Tibial nerve (tissue), 4 donors: ENCODE measurements at regions not wholly inside any gene's neighbourhood (a gene's known extent, or its start where the extent isn't known, plus 50 kb on each side); places are given as distances from the start of the nearest gene placed in this dataset.

Source experiments
- DNase-seq, 2 donors: peaks; one replicate each; pipeline ENCODE4 v3.0.0-alpha.2; 2019; ENCODE audit warnings: low spot score in 2 of 2
- H3K27ac ChIP-seq, 4 donors: fragments of 200-600 bp; sonication (generic) in 3 of 4; one replicate each; pipeline ENCODE4 v1.5.1; 2017 to 2019; ENCODE audit warnings: mild to moderate bottlenecking in 1 of 4
- H3K27me3 ChIP-seq, 2 donors: fragments of 200-600 bp; sonication (generic) in 1 of 2; one replicate each; pipeline versions ENCODE4 v1.5.1 to v1.6.0; 2017 to 2019
- H3K36me3 ChIP-seq, 3 donors: fragments of 200-600 bp; sonication (generic); one replicate each; pipeline ENCODE4 v1.5.1; 2018 to 2019
- H3K4me1 ChIP-seq, 4 donors: fragments of 200-600 bp; sonication (generic) in 3 of 4; one replicate each; pipeline ENCODE4 v1.5.1; 2017 to 2019
- H3K4me3 ChIP-seq, 4 donors: fragments of 200-600 bp; sonication (generic) in 3 of 4; one replicate each; pipeline ENCODE4 v1.5.1; 2017 to 2019; ENCODE audit warnings: mild to moderate bottlenecking in 1 of 4, moderate library complexity in 1 of 4
- H3K9me3 ChIP-seq, 4 donors: fragments of 200-600 bp; sonication (generic) in 3 of 4; one replicate each; pipeline ENCODE4 v1.5.1; 2017 to 2019
- CTCF ChIP-seq, 5 experiments: fragments of 200-600 bp in 3 of 5; fragments of 450-650 bp in 2 of 5; sonication (generic) in 3 of 5; IDR thresholded peaks; one replicate each; pipeline ENCODE4 v1.5.1; 2016 to 2019; ENCODE audit warnings: antibody characterized with exemption in 5 of 5, mild to moderate bottlenecking in 3 of 5, moderate library complexity in 2 of 5
- EP300 ChIP-seq, 2 donors: sonication (generic); formaldehyde crosslinking; IDR thresholded peaks; one replicate each; pipeline ENCODE4 v1.6.1; 2017; ENCODE audit warnings: antibody characterized with exemption in 2 of 2, mild to moderate bottlenecking in 1 of 2
- POLR2A ChIP-seq, 2 donors: fragments of 450-650 bp; IDR thresholded peaks; one replicate each; pipeline ENCODE4 v1.6.1; 2017; ENCODE audit warnings: antibody characterized with exemption in 2 of 2, mild to moderate bottlenecking in 2 of 2, moderate library complexity in 2 of 2
- WGBS, 2 donors: methylation state at CpG; one replicate each; pipeline ENCODE4 v1.1.5; 2018; 5-methylcytosine and 5-hydroxymethylcytosine counted together

DNA sequence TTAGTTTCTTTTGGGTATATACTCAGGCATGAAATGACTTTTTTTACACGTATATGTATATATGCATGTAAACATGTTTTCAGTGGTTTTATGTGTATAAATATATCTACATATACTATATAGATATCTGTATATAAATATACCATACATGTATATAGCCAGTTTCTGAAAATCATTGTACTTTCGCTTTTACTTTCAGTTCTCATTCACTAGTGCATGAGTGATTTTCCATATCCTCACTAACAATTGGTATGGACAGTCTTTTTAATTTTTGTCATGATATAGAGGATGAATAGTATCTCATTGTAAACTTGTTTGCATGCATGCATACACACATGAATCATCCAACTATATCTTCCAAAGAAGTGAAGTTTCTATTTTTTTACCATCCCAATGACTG is 877.1 kb upstream of the CDH8 start:
- Histone ChIP-seq H3K4me3 (no peak overlapping the region), H3K27me3 (no peaks in the 10 kb centered on the region), H3K36me3 (no peaks in the 10 kb centered on the region), H3K9me3 (no peaks in the 10 kb centered on the region), H3K27ac (no peak overlapping the region), H3K4me1 (no peaks in the 10 kb centered on the region)
- TF ChIP-seq EP300 (IDR thresholded peaks at IDR 0.05) (no peak), CTCF (IDR thresholded peaks at IDR 0.05) (no peak), POLR2A (IDR thresholded peaks at IDR 0.05) (no peak)
- DNase-seq = no peak
- WGBS, 2 donors = 94 to 95% methylated on average over 2 of the region's 2 CpGs

GRCh38 chr16:62909597-62909996 is 873.4 kb upstream of the CDH8 start:
- Histone ChIP-seq H3K4me1 (no peaks in the 10 kb centered on the region), H3K9me3 (no peaks in the 10 kb centered on the region), H3K27me3 (no peaks in the 10 kb centered on the region), H3K27ac (no peak overlapping the region), H3K36me3 (no peaks in the 10 kb centered on the region), H3K4me3 (no peak overlapping the region)
- WGBS, 2 donors = 52 to 62% methylated on average over 3 of the region's 3 CpGs
- no peak for TF ChIP-seq EP300 (IDR thresholded peaks at IDR 0.05)
- TF ChIP-seq CTCF (IDR thresholded peaks at IDR 0.05) = no peak
- no peak for TF ChIP-seq POLR2A (IDR thresholded peaks at IDR 0.05)
- DNase-seq = no peak

DNA sequence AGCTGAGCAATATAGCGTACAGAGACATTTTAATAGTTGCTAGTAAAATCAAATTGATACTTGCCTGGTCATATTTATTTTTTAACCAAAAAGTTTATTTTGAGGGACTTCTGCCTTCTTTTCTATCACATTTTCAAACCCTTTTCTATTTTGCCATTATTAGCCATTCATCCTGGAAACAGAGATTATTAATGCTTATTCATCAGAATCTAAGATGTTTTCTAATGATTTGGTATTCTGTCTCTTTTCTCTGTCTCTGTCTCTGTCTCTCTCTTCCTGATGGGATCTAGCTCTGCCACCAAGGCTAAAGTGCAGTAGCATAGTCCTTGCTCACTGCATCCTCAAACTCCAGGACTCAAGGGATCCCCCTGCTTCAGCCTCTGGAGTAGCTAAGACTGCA is 871.3 kb upstream of the CDH8 start:
- H3K36me3 ChIP-seq = no peaks in the 10 kb centered on the region
- 97% methylated on average over 1 of the region's 1 CpG for WGBS, 2 donors
- H3K27me3 ChIP-seq = no peaks in the 10 kb centered on the region
- TF ChIP-seq POLR2A (IDR thresholded peaks at IDR 0.05) = no peak
- no peak for TF ChIP-seq CTCF (IDR thresholded peaks at IDR 0.05)
- TF ChIP-seq EP300 (IDR thresholded peaks at IDR 0.05) = no peak
- no peak overlapping the region for H3K27ac ChIP-seq
- no peak overlapping the region for H3K4me3 ChIP-seq
- H3K9me3 ChIP-seq = no peaks in the 10 kb centered on the region
- H3K4me1 ChIP-seq = no peaks in the 10 kb centered on the region
- no peak for DNase-seq

GRCh38 chr16:62903961-62904502 is 867.8 kb upstream of the CDH8 start:
- H3K4me1 ChIP-seq = no peaks in the 10 kb centered on the region
- no peaks in the 10 kb centered on the region for H3K9me3 ChIP-seq
- 69 to 75% methylated on average over 5 of the region's 5 CpGs for WGBS, 2 donors
- no peak overlapping the region for H3K4me3 ChIP-seq
- no peak overlapping the region for H3K27ac ChIP-seq
- DNase-seq = no peak
- TF ChIP-seq POLR2A (IDR thresholded peaks at IDR 0.05) (no peak), EP300 (IDR thresholded peaks at IDR 0.05) (no peak), CTCF (IDR thresholded peaks at IDR 0.05) (no peak)
- H3K27me3 ChIP-seq = no peaks in the 10 kb centered on the region
- H3K36me3 ChIP-seq = no peaks in the 10 kb centered on the region

GRCh38 chr16:62899737-62900136 is 863.5 kb upstream of the CDH8 start:
- TF ChIP-seq EP300 (IDR thresholded peaks at IDR 0.05) (no peak), CTCF (IDR thresholded peaks at IDR 0.05) (no peak), POLR2A (IDR thresholded peaks at IDR 0.05) (no peak)
- no peak for DNase-seq
- no peaks in the 10 kb centered on the region for H3K4me1 ChIP-seq
- no peak overlapping the region for H3K27ac ChIP-seq
- H3K27me3 ChIP-seq = no peaks in the 10 kb centered on the region
- H3K4me3 ChIP-seq = no peak overlapping the region
- H3K36me3 ChIP-seq = no peaks in the 10 kb centered on the region
- H3K9me3 ChIP-seq = no peaks in the 10 kb centered on the region
- 65 to 70% methylated on average over 1 of the region's 1 CpG for WGBS, 2 donors
